ENCODE measurements at regions not wholly inside any gene's neighbourhood (a gene's known extent, or its start where the extent isn't known, plus 50 kb on each side); places are given as distances from the start of the nearest gene placed in this dataset. TPM values are rescaled to one million over a fixed set of nuclear protein-coding genes. Genes with fewer than 3 reads are reported as not detected.
A peak's percentile ranks its signal among the peaks of the same experiment; 100 is the strongest.

- DNase-seq (ENCODE audit: low spot score), result no peak
These were observed 469.1 kb downstream of the PRKD1 start for GRCh38 chr14:29458547-29458946.

DNA sequence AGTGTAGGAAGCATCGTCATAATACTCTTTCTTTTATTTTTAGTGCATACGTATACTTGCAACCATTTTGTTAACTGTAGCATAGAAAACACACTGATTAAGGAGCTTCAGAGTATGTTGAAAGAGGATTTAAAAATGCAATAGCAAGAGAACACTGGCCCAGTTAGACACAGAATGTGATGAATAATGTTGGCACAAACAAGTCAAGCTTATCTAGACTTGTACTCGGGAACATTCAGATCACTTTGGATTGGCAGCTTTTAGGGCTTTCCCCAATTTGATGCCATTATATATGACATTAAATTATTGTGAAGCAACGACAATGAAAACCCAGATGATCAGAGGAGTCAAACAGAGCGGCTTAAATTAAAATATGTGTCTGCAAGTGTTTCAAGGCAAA is 468.1 kb downstream of the PRKD1 start:
- no peak for DNase-seq (ENCODE audit: low spot score)

DNA sequence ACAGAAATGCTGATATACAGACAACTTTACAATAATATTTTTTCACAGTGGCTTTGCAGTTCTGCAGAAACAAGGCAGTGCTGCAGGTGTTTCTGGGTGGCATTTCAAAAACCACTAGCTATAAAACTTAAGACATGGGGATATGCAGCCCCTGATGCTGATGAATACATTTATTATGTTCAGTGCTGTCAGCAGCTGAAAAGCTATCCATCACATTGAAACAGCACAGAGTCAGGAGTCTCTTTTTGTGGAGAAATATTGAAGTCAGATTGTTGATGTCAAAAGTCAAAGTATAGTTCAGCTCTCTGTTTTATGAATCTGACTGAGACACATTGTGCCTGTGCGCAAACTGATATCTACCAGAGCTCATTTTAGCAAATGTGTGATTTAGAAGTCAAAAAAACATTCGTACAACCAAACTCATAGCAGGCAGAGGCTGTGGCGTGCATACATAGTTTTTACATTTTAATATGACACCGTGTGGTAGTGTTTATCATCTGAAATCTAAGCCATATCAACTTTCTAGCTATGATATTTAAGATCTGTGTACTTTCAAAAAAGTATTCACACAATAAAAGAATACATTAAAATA is 467.6 kb downstream of the PRKD1 start:
- no peak for DNase-seq (ENCODE audit: low spot score)

- no peak for DNase-seq (ENCODE audit: low spot score)
These were observed 466.5 kb downstream of the PRKD1 start for GRCh38 chr14:29461101-29461500.

GRCh38 chr14:29461506-29461905 is 466.1 kb downstream of the PRKD1 start:
- DNase-seq (ENCODE audit: low spot score), result no peak

GRCh38 chr14:29462321-29462720 is 465.3 kb downstream of the PRKD1 start:
- no peak for DNase-seq (ENCODE audit: low spot score)

GRCh38 chr14:29462772-29463171 is 464.9 kb downstream of the PRKD1 start:
- DNase-seq (ENCODE audit: low spot score), result no peak

- no peak for DNase-seq (ENCODE audit: low spot score)
These were observed 463.8 kb downstream of the PRKD1 start for GRCh38 chr14:29463727-29464395.

GRCh38 chr14:29465095-29465494 is 462.6 kb downstream of the PRKD1 start:
- DNase-seq (ENCODE audit: low spot score), result no peak

DNA sequence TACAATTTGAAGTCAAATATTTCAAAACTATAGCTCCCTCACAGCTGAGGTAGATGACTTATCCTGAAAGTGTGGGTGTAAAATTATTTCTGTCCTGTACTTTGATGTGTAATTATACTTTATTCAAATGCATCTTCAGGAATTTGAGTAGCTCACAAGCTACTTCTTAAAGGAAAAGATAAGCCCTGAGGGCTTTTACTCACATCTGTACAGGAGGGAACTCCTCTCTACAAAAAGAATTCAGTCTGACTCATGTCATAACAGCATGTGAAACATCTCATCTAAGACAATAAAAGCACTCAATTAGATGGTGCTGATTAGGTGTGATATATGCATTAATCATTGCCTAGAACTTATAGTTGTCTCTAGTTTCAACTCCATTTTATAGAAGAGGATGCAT is 452.0 kb downstream of the PRKD1 start:
- no peak for DNase-seq (ENCODE audit: low spot score)

DNA sequence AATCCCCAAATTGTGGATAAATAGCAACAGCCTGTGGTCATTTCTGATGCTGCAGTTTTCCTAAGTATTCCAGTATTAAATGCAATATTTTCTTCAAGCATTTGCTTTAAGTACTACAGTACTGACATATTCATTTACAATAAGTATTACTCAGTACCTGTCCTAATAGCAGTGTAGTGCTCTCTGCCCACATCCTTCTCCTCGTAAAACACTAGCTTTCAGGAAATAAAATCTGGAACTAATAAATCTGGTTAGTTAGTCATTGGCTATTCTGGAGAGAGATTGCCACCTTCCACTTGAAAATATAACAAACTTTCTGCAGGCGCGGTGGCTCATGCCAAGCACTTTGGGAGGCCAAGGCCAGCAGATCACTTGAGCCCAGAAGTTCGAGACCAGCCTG is 441.5 kb downstream of the PRKD1 start:
- DNase-seq (ENCODE audit: low spot score), result no peak

DNA sequence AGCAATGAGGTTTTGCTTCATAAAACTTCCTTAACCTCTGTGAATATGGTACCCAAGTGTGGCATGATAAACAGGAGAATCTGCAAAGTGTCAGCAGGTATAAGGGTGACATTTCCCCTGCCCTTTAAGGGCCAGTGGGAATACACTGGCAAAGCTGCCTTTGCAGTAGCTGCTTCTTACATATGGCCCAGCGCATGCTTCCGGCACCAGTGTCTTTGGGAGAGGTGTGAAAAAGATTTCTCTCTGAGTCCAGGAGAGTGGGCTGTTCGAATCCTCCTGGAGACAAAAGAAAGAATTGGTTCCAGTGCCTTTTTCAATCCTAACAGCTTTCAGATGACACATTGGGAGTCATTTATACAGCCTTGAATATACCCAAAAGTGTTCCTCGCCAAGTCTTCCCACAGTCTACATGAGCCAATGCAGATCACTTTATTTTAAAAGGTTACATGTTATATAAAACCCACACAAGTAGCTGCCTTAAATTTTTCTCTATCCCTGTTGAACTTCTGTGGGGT is 437.7 kb downstream of the PRKD1 start:
- DNase-seq (ENCODE audit: low spot score), result no peak

DNA sequence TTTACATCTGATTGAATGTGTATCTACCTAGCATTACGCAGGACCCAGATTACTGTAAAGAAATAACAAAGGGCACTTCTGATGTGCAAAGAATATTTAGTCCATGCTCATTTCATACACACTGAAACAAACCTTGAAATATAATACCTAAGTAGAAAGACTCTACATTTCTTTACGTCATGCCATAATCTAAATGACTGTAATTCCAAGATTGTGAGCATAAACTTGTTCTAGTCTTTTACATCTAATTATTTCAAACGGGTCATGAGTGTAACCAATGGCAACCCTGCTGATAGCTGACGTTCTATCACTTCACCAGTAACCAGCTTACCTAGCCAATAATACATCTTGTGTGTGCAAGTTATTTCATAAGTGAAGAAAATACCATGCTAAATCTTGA is 433.8 kb downstream of the PRKD1 start:
- no peak for DNase-seq (ENCODE audit: low spot score)

DNA sequence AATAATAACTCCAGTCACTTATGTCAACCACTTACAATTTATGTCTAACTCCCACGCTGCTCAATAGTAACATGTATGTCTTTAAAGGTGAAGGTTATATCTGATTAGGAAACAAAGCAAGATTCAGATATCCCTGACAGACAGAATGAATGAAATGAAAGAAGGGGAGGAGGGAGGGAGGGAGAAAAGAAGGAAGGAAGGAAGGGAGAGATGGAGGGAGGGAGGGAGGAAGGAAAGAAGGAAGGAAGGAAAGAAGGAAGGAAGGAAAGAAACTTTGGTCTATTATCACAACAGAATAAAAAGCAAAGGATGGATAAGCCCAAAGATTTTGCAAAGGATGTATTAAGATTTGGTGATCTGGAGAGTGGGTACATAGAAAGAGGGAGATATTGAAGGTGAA is 433.3 kb downstream of the PRKD1 start:
- no peak for DNase-seq (ENCODE audit: low spot score)

DNA sequence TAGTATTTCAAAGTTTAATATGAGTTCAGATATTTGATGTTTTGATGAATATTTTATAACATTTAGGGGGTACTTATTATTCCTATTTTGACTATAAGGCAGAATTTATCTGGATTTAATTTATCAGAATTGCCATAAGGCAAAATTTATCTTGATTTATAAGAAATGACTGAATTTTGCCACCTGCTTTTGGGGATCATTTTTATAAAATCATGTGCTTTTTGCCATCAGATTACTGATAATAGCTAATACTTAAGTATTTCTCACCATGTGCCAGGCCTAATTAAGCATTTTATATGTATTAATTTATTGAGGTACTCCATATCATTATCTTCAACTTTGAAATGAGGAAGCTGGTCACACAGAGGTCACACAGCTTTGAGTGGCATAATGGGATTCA is 423.7 kb downstream of the PRKD1 start:
- no peak for DNase-seq (ENCODE audit: low spot score)

- DNase-seq (ENCODE audit: low spot score), result no peak
These were observed 409.3 kb downstream of the PRKD1 start for GRCh38 chr14:29518335-29518734.

DNA sequence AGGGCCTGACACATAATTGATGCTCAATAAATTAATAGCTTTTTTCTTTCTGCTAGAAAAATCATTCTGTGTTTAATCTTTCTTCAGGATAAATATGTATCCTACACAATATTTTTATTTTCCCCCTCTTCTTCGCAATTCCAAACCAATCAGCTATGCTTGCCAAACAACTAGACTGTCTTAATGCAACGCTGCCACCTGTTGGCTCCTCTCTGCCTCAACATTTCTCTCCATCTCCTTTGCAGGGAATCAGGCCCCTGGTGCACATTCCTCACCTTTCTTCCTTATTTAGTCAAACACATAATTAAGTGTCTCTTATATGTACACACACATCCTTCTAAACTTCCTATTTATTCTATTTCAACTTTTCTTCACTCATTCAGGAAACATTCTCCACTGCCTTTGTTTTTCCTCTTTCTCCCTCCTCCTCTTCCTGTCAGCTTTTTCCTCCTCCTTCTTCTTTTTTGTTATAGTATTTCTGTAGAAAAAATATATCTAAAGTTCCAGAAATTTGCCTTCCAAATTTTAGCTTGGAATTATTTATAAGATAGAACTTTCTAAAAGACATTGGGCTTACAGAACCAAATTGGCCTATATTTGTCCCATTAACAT is 406.0 kb downstream of the PRKD1 start:
- DNase-seq (ENCODE audit: low spot score), result peak; percentile 29

Small RNA genes in the stretch of these regions (small RNA-seq; reads per million reads assigned to genes)
- gene RF00019 (not detected), gene RNU11-5P (not detected), gene RNU6-864P (not detected)

Measured in HT-29 (cell line).